Stimulated activated naive B cell treated with anti-CD40 and anti-IgM and Interleukin-4, amounts not matched to agents 10 μg/mL and 1 μg/mL and 100 μg/mL, for 72 hours (primary cell): ENCODE measurements at regions not wholly inside any gene's neighbourhood (a gene's known extent, or its start where the extent isn't known, plus 50 kb on each side); places are given as distances from the start of the nearest gene placed in this dataset.
"Not testable (repeated sequence)": the region's sequence is repeated elsewhere in the genome, so short reads cannot be mapped to it uniquely, and the experiment has no call there.

Experiments
- ATAC-seq, 2 donors: fragments of 150-1000 bp; cut with Tn5 transposase; replicated peaks; 2 replicates each; pipeline ENCODE4 v1.10.0; 2021; ENCODE audit warnings: moderate library complexity in 1 of 2
- DNase-seq: peaks from one replicate; pipeline ENCODE4 v3.0.0; 2021
- H3K27ac Mint-ChIP-seq: one replicate; pipeline ENCODE4 v1.8.0; 2022; ENCODE audit warnings: mild to moderate bottlenecking, mixed read lengths
- H3K27me3 Mint-ChIP-seq, 2 donors: one replicate each; pipeline ENCODE4 v1.8.0; 2022; ENCODE audit warnings: mixed read lengths in 2 of 2
- H3K36me3 Mint-ChIP-seq, 2 donors: one replicate each; pipeline ENCODE4 v1.8.0; 2022; ENCODE audit warnings: mixed read lengths in 2 of 2, mild to moderate bottlenecking in 1 of 2
- H3K4me1 Mint-ChIP-seq, 2 donors: one replicate each; pipeline ENCODE4 v1.8.0; 2022; ENCODE audit warnings: mixed read lengths in 2 of 2, mild to moderate bottlenecking in 1 of 2
- H3K4me3 Mint-ChIP-seq, 2 donors: one replicate each; pipeline ENCODE4 v1.8.0; 2022; ENCODE audit warnings: mild to moderate bottlenecking in 2 of 2, mixed read lengths in 2 of 2, moderate library complexity in 1 of 2
- H3K9me3 Mint-ChIP-seq, 2 donors: one replicate each; pipeline ENCODE4 v1.8.0; 2022; ENCODE audit warnings: mixed read lengths in 2 of 2, mild to moderate bottlenecking in 1 of 2

GRCh38 chr16:29338821-29339700 lies 67.5 kb downstream of the NPIPB11 start:
- H3K9me3 Mint-ChIP-seq, H3K27me3 Mint-ChIP-seq: not testable (repeated sequence)
- H3K36me3 Mint-ChIP-seq: peaks cover 10 to 12% of the 10 kb centered on the region in 2 donors
- peak overlapping the region; percentile 15 to 65 for H3K4me3 Mint-ChIP-seq
- peak; percentile 75 to 82 for ATAC-seq
- peak; percentile 88 for DNase-seq
- peaks cover 53 to 83% of the 10 kb centered on the region in 2 donors for H3K4me1 Mint-ChIP-seq
- peak overlapping the region; percentile 79 for H3K27ac Mint-ChIP-seq

DNA sequence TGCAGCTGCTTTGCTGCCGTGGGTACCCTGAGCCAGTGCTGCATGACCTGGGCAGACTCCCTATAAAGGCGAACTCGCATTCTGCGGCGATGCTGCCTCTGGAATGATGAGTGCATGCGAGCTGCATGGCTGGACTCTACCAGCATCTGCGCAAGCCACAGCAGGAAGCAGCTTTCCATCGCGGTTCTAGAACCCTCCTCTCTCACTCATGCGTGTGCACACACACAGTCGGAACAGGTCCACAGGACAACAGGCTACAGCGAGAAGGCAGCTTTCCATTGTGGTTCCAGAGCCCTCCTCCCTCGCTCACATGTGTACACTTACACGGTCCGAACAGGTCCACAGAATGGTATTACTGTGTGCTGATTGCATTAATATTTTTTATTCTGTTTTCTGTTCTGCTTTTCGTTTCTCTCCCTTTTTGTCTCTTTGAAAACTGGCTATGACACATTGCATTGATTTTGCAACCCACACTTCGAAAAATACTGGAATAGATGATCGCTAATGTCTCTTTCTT lies 69.1 kb downstream of the NPIPB11 start:
- H3K9me3 Mint-ChIP-seq, H3K36me3 Mint-ChIP-seq, H3K27me3 Mint-ChIP-seq: not testable (repeated sequence)
- peak; percentile 44 to 49 for ATAC-seq
- DNase-seq: peak; percentile 65
- peaks cover 45 to 77% of the 10 kb centered on the region in 2 donors for H3K4me1 Mint-ChIP-seq
- H3K27ac Mint-ChIP-seq: peak overlapping the region; percentile 92
- peak overlapping the region; percentile 65 to 73 for H3K4me3 Mint-ChIP-seq

DNA sequence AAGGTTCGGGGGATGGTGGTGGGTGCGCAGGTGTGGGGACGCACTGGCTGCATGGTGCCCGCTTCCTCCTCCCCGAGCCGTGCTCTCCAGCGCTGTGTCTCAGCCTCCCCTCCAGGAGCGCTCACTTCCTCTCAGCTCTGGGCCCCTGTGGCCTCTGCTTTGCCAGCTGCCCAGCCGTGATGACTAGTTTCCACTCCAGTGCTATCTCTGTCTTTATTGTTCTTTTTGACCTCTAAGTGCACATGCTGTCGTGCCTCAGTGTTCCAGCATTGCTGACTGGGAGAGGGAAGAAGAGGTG lies 71.0 kb downstream of the NPIPB11 start:
- ATAC-seq (peak; percentile 57 to 58), DNase-seq (peak; percentile 53)
- not testable (repeated sequence) for H3K36me3 Mint-ChIP-seq, H3K27me3 Mint-ChIP-seq, H3K9me3 Mint-ChIP-seq
- Mint-ChIP-seq H3K4me3 (peak overlapping the region; percentile 33 to 41), H3K27ac (peak overlapping the region; percentile 91), H3K4me1 (peaks cover 38 to 63% of the 10 kb centered on the region in 2 donors)

DNA sequence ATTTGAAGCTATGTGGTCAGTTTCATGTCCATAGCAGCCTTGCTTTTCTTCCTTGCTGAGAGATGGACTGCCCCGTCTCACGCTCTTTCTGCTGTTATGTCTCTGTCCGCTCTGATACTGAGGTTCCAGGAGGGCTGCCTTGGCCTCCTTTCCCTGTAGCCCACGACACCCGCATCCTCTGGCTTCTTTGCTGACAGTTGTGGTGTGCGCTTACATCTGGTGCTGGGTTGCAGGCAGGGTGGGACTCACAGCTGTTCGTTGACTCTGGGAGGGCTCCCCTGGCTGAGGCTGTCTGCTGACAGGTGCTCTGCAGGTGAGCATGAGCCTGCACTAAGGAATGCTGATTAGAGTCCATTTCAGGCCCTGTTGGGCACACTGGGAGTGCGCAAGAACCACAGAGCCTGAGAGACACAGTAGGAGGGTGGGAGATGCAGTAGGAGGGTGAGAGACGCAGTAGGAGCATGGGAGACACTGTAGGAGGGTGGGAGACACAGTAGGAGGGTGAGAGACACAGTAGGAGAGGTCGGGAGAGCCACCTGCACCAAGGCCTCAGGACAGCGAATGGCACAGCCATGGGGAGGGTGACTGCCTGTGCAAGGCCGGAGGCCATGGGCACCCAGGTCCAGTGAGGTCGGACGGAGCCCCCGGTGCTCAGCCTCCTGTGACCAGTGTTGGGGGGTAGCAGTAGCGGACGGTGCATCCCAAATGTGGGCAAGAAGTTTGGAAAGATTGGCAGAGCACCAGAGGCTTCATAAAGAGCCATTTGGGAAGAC lies 71.5 kb downstream of the NPIPB11 start:
- Mint-ChIP-seq H3K4me1 (peaks cover 39 to 65% of the 10 kb centered on the region in 2 donors), H3K4me3 (peak overlapping the region; percentile 44 to 47), H3K27ac (peak overlapping the region; percentile 91)
- ATAC-seq, H3K36me3 Mint-ChIP-seq, H3K27me3 Mint-ChIP-seq, DNase-seq, H3K9me3 Mint-ChIP-seq: not testable (repeated sequence)

DNA sequence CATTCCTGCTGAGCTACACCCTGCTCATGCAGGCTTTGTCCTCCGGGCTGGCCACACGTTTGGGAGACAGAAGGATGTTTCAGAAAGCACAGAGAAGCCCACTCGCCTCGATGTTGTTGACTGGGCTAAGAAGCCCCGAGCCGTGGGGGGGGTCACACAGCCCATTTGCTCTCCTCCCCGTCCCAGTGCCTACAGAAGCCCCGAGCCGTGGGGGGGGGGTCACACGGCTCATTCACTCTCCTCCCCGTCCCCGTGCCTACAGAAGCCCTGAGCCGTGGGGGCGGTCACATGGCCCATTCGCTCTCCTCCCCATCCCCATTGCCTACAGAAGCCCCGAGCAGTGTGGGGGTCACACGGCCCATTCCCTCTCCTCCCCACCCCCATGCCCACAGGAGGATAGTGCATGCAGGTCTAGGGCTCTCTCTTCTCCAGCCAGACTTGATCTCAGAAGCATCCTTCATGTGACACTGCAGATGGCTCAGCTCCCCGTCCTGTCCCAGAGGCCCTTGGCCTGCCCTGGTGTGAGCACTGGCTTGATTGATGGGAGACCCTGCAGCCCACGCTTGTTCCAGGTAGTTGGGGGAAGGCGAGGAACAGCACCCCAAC lies 72.9 kb downstream of the NPIPB11 start:
- not testable (repeated sequence) for H3K9me3 Mint-ChIP-seq, ATAC-seq, DNase-seq, H3K27me3 Mint-ChIP-seq, H3K4me3 Mint-ChIP-seq
- peak overlapping the region; percentile 17 for H3K27ac Mint-ChIP-seq
- peaks cover 36 to 66% of the 10 kb centered on the region in 2 donors for H3K4me1 Mint-ChIP-seq
- peaks cover 17 to 19% of the 10 kb centered on the region in 2 donors for H3K36me3 Mint-ChIP-seq

GRCh38 chr16:29330623-29331022 lies 75.9 kb downstream of the NPIPB11 start:
- H3K36me3 Mint-ChIP-seq: peaks cover 20 to 23% of the 10 kb centered on the region in 2 donors
- peak; percentile 79 to 83 for ATAC-seq
- peaks cover 28 to 53% of the 10 kb centered on the region in 2 donors for H3K4me1 Mint-ChIP-seq
- not testable (repeated sequence) for H3K27me3 Mint-ChIP-seq, H3K4me3 Mint-ChIP-seq, DNase-seq, H3K27ac Mint-ChIP-seq, H3K9me3 Mint-ChIP-seq

DNA sequence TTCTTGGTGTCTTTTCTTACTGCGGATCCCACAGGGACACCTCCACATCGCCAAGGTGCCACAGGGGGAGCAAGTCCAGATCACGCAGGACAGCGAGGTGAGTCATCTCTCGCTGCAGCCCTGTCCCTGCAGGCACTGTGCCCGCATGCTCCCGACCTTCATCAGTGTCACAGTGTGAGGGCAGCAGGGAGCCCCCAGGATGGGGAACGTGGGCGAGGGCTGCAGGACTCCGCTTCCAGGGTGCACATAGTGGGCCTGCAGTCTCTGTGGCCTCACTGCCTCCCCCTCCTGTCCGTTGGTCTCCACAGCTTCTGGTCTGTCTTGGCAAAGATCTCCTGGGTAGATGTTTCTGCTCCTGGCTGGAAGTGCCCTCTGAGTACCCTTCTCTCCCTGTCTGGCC lies 78.0 kb downstream of the NPIPB11 start:
- H3K27me3 Mint-ChIP-seq, ATAC-seq, DNase-seq, H3K4me3 Mint-ChIP-seq, H3K27ac Mint-ChIP-seq, H3K9me3 Mint-ChIP-seq: not testable (repeated sequence)
- Mint-ChIP-seq H3K4me1 (peaks cover 19 to 48% of the 10 kb centered on the region in 2 donors), H3K36me3 (peaks cover 20 to 21% of the 10 kb centered on the region in 2 donors)

- H3K9me3 Mint-ChIP-seq, H3K27me3 Mint-ChIP-seq, DNase-seq, H3K4me3 Mint-ChIP-seq, H3K27ac Mint-ChIP-seq, ATAC-seq: not testable (repeated sequence)
- H3K36me3 Mint-ChIP-seq: peaks cover 19 to 20% of the 10 kb centered on the region in 2 donors
- H3K4me1 Mint-ChIP-seq: peaks cover 16 to 45% of the 10 kb centered on the region in 2 donors
Measured at GRCh38 chr16:29327631-29328408, 78.7 kb downstream of the NPIPB11 start.

GRCh38 chr16:29326164-29327125 lies 80.1 kb downstream of the NPIPB11 start:
- not testable (repeated sequence) for DNase-seq, H3K27me3 Mint-ChIP-seq, H3K9me3 Mint-ChIP-seq, H3K27ac Mint-ChIP-seq
- Mint-ChIP-seq H3K4me3 (peak overlapping the region in 1 of 2 donors; percentile 1), H3K4me1 (peaks cover 17 to 45% of the 10 kb centered on the region in 2 donors), H3K36me3 (peaks cover 19 to 20% of the 10 kb centered on the region in 2 donors)
- peak in 1 of 2 donors; percentile 47 for ATAC-seq

- peaks cover 11 to 41% of the 10 kb centered on the region in 2 donors for H3K4me1 Mint-ChIP-seq
- ATAC-seq, H3K9me3 Mint-ChIP-seq, H3K27me3 Mint-ChIP-seq, H3K27ac Mint-ChIP-seq, H3K4me3 Mint-ChIP-seq, DNase-seq: not testable (repeated sequence)
- peaks cover 8 to 13% of the 10 kb centered on the region in 2 donors for H3K36me3 Mint-ChIP-seq
Measured at GRCh38 chr16:29323725-29324124, 82.8 kb downstream of the NPIPB11 start.

- H3K4me3 Mint-ChIP-seq: no peak overlapping the region
- ATAC-seq (no peak), DNase-seq (no peak)
- H3K36me3 Mint-ChIP-seq: peaks cover 3 to 7% of the 10 kb centered on the region in 2 donors
- no peak overlapping the region for H3K27ac Mint-ChIP-seq
- H3K27me3 Mint-ChIP-seq: no peaks in the 10 kb centered on the region
- peaks cover 9 to 50% of the 10 kb centered on the region in 2 donors for H3K4me1 Mint-ChIP-seq
- no peaks in the 10 kb centered on the region for H3K9me3 Mint-ChIP-seq
Measured at GRCh38 chr16:29321585-29321984, 84.9 kb downstream of the NPIPB11 start.

GRCh38 chr16:29321000-29321393 lies 85.5 kb downstream of the NPIPB11 start:
- Mint-ChIP-seq H3K4me1 (peaks cover 13 to 51% of the 10 kb centered on the region in 2 donors), H3K27ac (no peak overlapping the region), H3K4me3 (no peak overlapping the region), H3K9me3 (no peaks in the 10 kb centered on the region), H3K27me3 (no peaks in the 10 kb centered on the region), H3K36me3 (peaks cover 3 to 7% of the 10 kb centered on the region in 2 donors)
- no peak for ATAC-seq
- DNase-seq: no peak
